Hematopoietic multipotent progenitor cell treated with erythropoietin and hydrocortisone succinate and interleukin-3 and kit ligand, for 15 days (in vitro differentiated cells): ENCODE measurements at regions not wholly inside any gene's neighbourhood (a gene's known extent, or its start where the extent isn't known, plus 50 kb on each side); places are given as distances from the start of the nearest gene placed in this dataset.
"Not testable (repeated sequence)": the region's sequence is repeated elsewhere in the genome, so short reads cannot be mapped to it uniquely, and the experiment has no call there.

Source experiments
- DNase-seq: peaks from one replicate; pipeline ENCODE4 v3.0.0-alpha.2; 2015; ENCODE audit warnings: low spot score

DNA sequence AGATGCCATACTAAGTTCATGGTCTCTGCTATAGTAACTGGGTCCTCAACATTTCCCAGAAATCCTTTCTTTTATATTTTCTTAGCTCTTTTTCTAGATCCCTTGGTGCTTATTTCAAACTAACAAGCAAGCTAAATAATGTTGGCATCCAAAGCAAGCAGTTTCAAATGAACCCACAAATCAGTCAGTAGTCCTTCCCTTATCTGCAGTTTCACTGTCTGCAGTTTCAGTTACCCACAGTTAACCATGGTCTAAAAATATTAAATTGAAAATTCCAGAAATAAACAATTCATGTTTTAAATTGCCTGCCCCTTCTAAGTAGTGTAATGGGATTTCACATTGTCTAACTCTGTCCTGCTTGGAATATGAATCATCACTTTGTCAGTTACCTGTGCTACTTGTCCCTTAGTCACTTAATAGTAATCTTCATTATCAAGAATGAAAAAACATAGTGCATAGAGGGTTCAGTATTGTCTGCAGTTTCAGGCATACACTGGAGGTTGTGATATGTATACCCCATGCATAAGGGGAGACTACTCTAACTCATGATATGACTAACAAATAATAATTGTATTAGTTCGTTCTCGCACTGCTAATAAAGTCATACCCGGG is 633.7 kb downstream of the MECOM start:
- DNase-seq, result no peak

DNA sequence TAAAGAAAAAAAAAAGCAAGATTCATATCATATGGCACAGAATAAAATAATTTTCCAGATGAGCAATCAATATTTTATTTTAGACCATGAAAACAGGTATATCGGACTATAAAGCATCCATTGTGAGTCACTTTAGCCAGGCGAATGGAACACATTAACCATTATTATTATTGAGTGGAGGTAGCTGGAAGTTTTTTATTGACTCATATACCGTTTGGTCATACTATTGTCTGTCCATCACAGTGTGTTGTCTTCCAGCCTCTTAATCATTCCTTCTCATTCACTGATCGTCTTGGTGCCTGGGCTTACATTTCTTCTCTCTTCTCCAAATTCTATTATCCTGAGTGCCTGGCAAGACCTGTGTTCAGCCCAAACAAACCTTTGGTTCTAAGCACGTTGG is 634.8 kb downstream of the MECOM start:
- DNase-seq, result no peak

DNA sequence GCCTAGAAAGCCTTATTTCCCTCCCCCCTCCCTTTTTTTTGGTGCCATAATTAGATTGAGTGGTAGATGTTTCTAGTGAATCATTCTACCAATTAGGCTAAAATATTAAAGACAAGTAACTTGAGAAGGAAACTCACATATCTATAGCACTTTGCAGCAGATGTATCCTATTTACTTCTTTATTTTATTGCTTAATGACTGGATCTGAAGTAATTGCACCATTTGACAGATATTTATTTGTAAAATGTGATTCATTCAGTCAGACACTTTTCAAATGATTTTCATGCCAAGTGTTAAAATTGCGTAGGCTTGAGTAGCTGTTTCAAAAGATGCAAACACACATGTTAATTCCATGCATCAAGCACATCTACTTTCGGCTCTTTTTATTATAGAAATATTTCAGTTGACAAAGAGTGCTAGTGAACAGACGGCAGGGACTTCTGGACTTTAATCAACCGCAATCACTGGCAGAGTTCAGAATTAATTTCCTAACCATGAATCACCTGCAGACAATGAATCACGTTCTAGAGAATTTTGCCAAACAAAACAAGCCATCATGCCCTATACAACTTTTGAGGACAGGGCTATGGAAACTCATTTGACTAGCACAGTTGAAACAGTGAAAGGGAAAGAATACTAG is 636.8 kb downstream of the MECOM start:
- no peak for DNase-seq

DNA sequence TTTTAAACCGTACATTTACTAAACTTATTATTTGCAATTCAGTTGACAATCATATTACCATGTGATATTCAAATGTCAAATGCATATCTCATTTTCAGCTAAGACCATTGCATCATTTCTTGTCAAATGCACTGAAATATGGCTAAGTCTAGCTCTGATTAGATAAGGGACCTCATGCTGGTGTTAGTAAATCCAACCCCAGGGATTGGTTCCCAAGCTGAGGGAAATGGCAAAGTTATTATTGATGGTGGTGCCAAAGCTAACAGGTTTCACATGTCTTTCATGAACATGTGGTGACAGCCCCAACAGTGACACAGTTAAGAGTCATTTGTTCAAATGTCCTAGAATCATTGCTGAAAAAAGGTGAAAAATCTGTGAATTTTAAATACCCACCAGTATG is 641.1 kb downstream of the MECOM start:
- DNase-seq, result no peak

DNA sequence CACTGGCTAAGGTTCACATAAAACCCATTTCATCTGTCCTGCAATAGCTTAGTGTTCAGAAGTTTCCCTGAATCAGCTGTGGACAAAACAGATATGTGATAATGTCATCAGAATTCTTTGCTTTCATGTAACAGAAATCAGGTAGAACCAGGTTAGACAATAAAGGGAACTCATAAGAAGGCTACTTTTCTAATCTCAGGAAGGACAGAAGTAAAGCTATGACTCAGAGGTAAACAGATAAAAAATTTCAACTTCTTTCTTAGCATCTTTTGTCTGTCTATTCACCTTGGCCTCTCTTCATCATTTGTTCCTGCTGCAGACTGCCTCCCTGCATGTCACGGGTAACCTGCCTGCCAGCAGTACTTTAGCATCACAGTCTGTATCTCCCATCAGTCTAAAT is 643.1 kb downstream of the MECOM start:
- DNase-seq, result no peak

DNA sequence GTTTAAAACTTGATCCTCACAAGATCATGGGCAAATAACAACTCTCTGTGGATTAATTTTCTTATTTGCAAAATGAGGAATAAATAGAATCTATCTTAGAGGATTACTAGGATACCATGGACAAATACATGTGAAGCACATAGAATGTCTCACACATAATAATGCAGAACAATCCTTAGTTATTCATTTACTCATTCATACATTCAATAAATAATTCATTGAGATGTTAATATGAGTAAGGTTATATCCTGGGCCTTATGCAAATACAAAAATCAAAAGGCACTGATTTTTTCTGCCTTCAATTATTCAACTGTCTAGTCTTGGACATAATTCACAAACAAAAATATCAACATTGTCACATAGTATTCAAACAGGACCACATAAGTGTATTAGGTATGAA is 654.1 kb downstream of the MECOM start:
- DNase-seq, result no peak

DNA sequence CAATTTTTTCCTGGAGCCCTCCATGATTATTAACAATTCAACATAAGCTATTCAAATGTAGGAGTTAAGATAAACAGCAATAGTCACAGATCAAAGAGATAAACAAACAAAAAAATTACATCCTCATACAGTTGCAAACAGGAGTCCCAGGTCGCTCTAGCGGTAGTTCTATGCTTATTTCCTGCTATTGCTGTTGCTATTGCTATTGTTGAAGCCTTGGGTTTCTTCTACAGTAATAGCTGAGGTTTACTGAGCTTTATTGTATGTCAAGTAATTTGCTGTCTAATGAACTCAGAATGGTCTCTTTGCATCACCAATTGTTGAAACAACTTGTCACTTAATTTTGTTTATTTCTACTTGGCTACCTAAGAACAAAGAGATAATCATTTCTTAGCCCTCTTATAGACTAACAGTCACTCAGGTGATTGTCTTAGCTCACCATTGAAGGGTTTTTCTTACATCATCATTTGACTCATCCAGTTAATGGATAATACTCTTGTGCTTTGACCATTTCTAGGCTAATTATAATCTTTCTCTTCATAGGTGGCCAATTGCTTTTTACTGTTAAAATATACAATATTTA is 654.6 kb downstream of the MECOM start:
- no peak for DNase-seq

DNA sequence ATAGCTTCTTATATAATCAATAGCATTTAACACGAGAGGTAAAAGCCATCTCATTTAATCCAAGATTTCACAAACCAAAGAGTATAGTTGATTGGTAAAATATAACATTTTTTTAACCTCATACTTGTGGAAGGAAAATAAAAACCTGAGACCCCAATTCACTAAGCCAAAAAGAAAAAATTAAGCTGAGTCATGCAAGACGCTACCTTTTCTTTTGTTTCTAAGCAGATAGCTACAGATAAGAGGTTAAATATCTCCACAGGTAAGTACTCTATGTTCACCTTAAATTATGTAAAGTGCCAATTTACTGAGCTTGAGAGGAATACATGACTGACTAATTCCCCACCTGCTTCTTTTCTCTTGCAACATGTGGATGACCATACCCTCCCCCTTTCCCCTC is 656.4 kb downstream of the MECOM start:
- no peak for DNase-seq

DNA sequence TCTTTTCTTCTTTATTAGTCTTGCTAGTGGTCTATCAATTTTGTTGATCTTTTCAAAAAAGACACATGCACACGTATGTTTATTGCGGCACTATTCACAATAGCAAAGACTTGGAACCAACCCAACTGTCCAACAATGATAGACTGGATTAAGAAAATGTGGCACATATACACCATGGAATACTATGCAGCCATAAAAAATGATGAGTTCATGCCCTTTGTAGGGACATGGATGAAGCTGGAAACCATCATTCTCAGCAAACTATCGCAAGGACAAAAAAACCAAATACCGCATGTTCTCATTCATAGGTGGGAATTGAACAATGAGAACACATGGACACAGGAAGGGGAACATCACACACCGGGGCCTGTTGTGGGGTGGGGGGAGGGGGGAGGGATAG is 657.1 kb downstream of the MECOM start:
- not testable (repeated sequence) for DNase-seq

DNA sequence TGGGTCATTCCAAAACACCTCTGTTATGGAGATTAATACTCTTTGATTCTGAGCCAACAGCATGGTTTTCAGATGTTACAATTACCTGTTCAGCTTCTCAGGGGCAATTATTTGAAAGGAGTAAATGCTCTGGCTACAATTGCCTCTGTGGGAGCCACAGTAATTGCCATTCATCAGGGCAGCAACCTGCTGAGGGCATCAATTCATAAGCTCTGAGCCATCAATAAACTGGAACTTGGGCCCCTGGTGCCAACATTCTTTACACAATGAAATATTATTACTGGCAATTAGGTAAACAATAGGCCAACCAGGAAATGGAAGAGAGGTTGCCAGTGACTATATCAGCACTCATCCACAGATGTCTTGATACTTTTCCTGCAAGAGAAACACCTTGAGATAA is 660.8 kb downstream of the MECOM start:
- DNase-seq, result no peak

DNA sequence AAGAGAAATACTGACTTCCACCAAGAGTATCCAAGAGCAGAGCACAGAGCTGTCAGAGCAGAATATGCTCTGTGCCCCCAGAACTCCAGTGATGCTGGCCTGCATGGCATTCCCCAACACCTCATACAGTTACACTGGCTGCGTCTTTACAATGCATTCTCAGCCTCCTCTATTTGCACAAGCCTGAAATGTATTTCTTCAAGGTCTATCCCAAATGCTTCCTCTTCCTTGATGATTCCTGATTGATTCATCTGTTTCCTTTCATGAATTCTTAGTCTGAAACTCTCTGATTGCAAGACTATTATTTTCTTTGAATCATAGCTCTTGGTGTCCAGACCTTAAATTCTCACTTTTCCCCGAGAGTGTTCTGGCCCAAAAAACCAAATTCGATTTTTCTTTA is 664.7 kb downstream of the MECOM start:
- DNase-seq, result no peak

DNA sequence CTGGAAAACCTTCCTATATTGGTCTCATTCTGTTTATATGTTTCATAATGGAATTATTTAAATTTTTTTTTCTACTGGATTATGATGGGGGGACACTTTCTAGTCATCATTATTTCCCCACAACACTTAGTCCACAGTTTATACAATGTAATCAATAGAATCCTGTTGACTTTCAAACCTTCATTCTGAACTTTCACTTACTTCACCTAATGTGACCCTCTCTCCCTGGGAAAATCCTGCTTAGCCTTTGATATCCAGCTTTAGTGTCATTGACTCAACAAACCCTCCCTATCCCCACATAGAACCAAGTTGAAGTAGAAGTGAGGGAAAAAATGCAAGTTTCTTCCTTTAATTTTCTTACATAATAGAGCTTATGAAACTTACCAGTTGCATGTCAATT is 666.0 kb downstream of the MECOM start:
- no peak for DNase-seq

DNA sequence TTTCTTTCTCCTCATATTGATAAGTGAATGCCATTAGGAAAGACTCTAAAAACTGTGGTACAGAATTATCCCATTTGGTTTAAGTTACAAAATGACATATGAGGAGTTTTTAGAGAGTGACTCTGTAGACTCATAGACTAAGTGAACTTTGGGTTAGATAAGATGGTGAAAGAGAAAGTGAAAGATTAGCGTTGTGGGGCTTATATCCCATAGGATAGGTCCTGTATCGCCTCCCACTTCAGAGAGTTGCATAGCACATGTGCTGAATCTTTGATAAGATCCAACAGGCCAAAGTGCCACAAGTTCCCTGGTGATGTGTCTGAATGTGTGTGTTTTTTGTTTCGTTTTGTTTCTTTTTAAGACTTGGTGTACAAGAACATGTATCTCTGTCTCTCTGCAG is 666.9 kb downstream of the MECOM start:
- no peak for DNase-seq

DNA sequence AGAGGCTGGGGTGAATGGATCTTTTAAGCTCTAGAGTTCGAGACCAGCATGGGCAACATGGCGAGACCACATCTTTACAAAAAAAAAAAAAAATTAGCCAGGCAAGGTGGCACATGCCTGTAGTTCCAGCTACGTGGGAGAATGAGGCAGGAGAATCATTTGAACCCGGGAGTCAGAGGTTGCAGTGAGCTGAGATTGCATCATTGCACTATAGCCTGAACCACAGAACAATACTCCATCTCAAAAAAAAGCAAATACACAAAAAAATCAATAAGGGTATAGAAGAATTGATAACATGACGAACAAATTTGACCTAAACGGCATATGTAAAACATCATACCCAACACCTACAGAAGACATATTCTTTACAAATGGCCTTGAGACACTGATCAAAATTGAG is 668.4 kb downstream of the MECOM start:
- DNase-seq, result no peak

DNA sequence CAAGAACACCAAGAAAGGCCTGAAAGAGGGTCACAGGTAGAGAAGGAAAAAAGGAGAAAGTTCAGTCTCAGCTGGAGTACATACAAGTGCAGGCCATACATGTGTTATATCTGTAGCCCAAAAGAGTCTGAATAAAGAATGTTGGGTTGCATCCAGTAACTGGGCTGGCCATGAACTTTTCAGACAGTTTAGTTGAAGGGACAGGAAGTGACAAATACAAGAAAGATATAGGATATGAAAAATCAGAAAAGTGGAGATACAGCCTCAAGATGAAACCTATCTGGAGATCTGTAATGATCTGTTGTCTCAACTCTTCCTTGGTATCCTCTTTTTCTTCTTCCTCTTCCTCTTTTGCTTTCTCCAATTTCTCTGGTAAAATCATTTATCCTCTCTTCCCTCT is 671.7 kb downstream of the MECOM start:
- no peak for DNase-seq

DNA sequence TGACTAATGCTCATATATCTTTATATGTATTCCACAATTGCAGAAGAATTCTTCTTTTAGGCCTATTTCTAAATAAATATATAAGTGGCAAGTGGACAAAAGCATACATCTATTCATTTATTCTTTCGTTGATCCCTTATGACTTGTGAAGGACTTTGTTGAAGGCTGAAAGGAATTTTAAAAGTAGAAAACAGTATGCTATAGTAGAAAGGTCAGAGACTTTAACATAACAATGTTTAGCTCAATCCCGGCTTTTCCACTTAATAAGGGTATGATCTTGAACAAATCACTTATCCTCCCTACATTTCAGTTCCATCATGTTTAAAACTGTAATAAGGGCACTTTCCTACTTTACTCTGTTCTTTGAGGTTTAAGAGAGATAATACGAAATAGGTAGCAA is 672.9 kb downstream of the MECOM start:
- DNase-seq, result no peak

DNA sequence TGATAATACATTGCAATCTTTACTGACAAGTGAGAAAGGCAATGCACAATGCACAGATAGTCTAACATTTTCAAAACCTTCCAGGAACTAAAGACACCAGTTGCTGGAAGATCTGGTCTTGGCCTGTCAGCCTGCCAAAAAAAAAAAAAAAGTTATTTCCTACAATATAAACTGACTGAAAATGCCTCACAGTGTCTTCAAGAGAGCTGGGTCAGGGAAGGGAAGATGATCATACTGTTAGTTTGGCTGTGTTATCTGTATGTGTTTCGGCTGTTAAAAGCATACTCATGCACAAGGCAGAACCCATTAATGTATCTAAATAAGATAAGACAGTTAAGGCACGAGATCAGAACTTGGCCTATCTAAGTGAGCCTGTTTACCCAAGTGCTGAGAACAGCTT is 673.4 kb downstream of the MECOM start:
- DNase-seq, result no peak

DNA sequence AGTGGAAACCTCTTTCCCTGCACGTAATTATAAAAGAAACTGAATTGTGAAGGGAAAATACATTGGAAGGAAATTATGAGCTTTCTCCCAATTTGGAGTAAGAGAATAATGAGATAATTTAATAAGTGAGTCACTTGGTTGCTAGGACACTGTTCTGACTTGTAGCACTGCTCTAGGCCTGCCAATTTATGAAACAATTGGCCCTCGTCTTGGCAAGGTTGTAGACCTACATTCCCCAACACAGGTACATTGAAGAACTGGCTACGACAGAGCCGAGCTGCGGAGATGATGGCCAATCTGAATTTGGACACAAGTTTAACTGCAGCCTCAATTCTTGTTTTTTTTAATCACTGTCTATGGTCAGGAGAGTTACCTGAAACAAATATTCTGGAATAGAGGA is 674.1 kb downstream of the MECOM start:
- no peak for DNase-seq

DNA sequence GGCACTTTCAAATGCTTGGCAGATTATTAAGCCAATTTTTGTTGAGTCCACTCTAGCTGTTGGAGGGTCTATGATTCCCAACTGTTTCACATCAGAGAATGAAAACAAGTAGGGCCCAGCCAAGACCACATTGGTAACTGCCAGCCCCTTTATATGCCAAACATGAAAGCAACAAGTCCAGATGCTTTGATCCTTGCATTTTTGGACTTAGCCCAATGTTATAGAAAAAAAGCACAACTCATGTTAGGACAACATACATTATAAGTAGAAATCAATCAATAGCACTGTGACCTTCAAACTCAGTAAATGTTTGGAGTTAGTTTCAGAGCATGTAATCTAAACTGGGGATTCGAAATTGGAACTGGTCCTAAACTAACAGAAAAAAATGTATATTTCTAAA is 674.7 kb downstream of the MECOM start:
- no peak for DNase-seq

DNA sequence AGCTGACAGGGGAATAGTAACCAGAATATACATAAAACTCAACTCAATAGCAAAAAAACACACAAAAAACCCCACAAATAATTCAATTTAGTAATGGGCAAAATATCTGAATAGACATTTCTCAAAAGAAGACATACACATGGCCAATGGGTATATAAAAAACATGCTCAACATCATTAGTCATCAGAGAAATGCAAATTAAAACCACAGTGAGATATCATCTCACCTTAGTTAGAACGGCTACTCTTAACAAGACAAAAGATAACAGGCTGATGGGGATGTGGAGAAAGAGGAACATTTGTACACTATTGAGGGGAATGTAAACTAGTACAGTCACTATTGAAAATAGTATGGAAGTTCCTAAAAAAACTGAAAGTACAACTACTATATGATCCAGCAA is 678.6 kb downstream of the MECOM start:
- no peak for DNase-seq

DNA sequence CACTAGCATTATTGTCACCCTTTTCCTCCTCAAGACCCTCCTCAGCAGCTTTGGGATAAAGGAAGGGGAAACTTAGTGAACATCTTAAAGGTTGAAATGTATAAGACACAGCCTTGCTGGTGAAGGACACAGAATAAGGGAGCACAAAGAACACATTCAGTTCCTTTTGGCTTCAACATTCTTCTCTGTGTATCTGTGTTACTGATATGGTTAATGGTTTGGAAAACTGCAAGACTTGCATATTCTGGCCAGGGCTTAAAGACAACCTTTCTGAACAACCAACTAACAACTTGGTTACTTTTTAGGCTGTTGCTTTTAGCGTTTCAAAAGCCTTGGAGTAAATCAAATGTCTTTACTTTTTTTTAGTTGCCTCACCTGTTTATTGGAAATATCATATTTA is 680.5 kb downstream of the MECOM start:
- DNase-seq, result no peak

DNA sequence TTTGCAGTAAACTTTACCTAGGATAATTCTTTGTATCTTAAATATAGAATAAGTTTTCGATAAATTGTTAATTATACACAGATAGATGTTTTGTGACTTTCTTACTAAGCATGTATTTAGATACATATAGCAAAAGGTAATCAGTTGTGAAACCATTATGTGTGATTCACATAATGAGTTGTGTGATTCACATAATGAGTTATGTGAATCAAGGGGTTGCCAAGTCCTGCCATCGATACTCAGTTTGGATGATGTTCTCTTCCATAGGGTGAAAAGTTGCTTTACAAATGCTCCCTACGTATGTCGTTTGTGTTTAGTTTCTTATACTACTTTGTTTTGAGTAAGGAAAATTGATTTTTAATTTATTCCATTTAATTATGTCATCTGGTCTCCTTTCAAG is 682.1 kb downstream of the MECOM start:
- DNase-seq, result no peak

DNA sequence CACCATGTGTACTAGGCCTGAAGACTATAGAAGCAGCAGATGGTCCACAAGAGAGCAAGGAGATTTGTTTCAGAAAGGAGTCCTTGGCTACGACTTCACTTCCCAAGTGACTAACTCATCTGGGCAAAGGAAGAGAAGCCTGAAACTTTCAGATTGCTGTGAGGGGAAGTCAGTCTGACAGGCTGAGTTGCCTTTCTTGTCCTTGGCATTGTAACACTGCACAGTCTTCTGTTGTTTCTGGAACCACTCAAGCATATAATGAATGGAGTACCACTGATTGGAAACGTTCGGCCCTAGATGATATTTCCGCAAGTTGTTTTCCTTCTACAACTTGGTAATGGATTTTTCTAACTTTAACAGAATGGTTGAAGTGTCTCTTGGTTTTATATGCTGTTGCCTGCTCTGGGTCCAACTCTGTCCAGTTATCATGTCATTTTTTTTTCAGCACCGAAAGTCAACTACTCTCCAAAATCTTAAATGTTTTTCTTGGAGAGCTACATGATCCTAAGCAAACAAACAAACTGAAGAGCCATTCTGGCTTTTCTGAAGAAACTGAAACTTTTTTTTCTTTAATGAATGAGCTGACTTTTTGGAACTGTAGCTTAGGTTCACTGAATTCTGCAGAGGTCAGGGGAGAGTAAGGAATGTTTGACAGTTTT is 685.7 kb downstream of the MECOM start:
- DNase-seq, result no peak

DNA sequence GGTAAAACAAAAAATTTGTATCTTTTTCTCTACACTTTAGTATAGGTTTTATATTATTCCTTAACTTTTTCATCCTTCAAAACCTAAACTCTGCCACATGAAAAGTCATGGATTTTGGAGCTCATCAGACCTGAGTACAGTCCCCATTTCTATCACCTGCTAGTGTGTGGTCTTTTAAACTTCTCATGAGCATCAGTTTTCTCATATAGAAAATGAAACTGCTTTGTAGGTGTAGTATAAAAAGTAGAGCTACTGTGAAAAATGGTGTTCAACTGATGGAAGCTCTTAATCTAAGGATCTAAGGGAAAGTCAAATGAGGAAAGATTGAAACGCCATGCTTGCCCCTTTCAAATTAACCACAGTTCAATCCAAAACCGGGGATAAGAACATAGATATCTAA is 686.5 kb downstream of the MECOM start:
- DNase-seq, result no peak
